ENCODE measurements at regions not wholly inside any gene's neighbourhood (a gene's known extent, or its start where the extent isn't known, plus 50 kb on each side); places are given as distances from the start of the nearest gene placed in this dataset.

- ChIA-PET CTCF (interaction anchor here (0.9 to 1.4 kb wide), 4 partner anchors 11 to 1254 kb away, joined by 3 to 5 read pairs (median 4); no protein-coding TSS in a partner anchor), POLR2A (no interaction called here)
- TF ChIP-seq CTCF (IDR thresholded peaks at IDR 0.05; ENCODE audit: control extremely low read depth, extremely low read depth, low read depth, missing control alignments): no peak
- no peak for DNase-seq (ENCODE audit: extremely low spot score)
These were observed 300.3 kb downstream of the ZNF608 start for GRCh38 chr5:124446120-124446519.

GRCh38 chr5:124445070-124445619 lies 301.3 kb downstream of the ZNF608 start:
- no peak for TF ChIP-seq CTCF (IDR thresholded peaks at IDR 0.05; ENCODE audit: control extremely low read depth, extremely low read depth, low read depth, missing control alignments)
- ChIA-PET CTCF (interaction anchor here (1.4 kb wide), 1 partner anchor 1255 kb away, joined by 3 read pairs; no protein-coding TSS in a partner anchor), POLR2A (no interaction called here)
- no peak for DNase-seq (ENCODE audit: extremely low spot score)

GRCh38 chr5:124444147-124444775 lies 302.2 kb downstream of the ZNF608 start:
- POLR2A ChIA-PET: no interaction called here
- no peak for TF ChIP-seq CTCF (IDR thresholded peaks at IDR 0.05; ENCODE audit: control extremely low read depth, extremely low read depth, low read depth, missing control alignments)
- CTCF ChIA-PET: no interaction called here
- peak; percentile 35 for DNase-seq (ENCODE audit: extremely low spot score)

GRCh38 chr5:124440471-124440870 lies 306.0 kb downstream of the ZNF608 start:
- no peak for TF ChIP-seq CTCF (IDR thresholded peaks at IDR 0.05; ENCODE audit: control extremely low read depth, extremely low read depth, low read depth, missing control alignments)
- no peak for DNase-seq (ENCODE audit: extremely low spot score)
- ChIA-PET POLR2A (no interaction called here), CTCF (no interaction called here)

GRCh38 chr5:124439609-124440008 lies 306.8 kb downstream of the ZNF608 start:
- TF ChIP-seq CTCF (IDR thresholded peaks at IDR 0.05; ENCODE audit: control extremely low read depth, extremely low read depth, low read depth, missing control alignments): no peak
- CTCF ChIA-PET: interaction anchor here (1.5 kb wide), 1 partner anchor 25 kb away, joined by 4 read pairs; no protein-coding TSS in a partner anchor
- POLR2A ChIA-PET: no interaction called here
- DNase-seq (ENCODE audit: extremely low spot score): no peak

- POLR2A ChIA-PET: no interaction called here
- CTCF ChIA-PET: interaction anchor here (1.5 kb wide), 1 partner anchor 25 kb away, joined by 4 read pairs; no protein-coding TSS in a partner anchor
- no peak for DNase-seq (ENCODE audit: extremely low spot score)
- TF ChIP-seq CTCF (IDR thresholded peaks at IDR 0.05; ENCODE audit: control extremely low read depth, extremely low read depth, low read depth, missing control alignments): no peak
These were observed 307.5 kb downstream of the ZNF608 start for GRCh38 chr5:124438903-124439281.
